ENCODE measurements at regions not wholly inside any gene's neighbourhood (a gene's known extent, or its start where the extent isn't known, plus 50 kb on each side); places are given as distances from the start of the nearest gene placed in this dataset.
A peak's percentile ranks its signal among the peaks of the same experiment; 100 is the strongest.

DNA sequence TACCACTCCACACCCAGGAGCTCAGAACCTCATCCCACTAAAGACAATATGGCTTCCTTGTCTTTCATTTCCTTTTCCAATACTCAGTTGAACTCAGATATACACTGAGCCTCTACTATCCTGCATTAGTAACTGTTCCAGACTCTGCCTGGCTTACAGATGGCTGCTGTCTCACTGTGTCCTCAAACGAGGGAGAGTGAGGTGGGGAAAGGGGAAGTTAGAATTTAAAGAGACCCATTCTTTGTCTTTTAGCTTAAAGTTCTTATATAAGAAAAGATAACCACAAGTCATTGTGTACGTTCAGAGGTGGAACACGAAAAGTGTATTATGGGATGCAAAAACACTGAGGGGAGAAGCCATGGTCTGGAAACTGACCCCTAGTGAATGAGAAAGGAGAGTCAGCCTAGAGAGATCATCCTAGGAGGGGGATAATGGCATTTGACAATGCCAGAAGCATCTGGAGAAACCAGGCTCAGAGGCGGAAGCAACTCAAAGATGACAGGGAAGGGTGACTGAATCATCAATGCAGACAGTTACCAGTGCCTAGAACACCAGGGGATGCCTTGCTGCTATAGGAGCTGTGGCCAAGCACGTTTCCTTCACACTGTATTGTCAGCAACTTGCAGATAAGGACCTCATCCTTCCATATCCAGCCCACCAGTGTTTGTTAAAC is 170.7 kb downstream of the CYRIA start:
- no peak for TF ChIP-seq REST (IDR thresholded peaks at IDR 0.05; ENCODE audit: insufficient read depth in 1 of 2, low read depth in 2 of 2, low read length in 2 of 2)
- TF ChIP-seq FOXP2 (optimal IDR thresholded peaks at IDR 0.05; ENCODE audit: borderline replicate concordance, extremely low read depth, extremely low read length, insufficient read depth) = no peak
- TF ChIP-seq TAF1 (IDR thresholded peaks at IDR 0.05; ENCODE audit: borderline replicate concordance, insufficient read depth, low read length) = no peak
- TF ChIP-seq POLR2AphosphoS5 (IDR thresholded peaks at IDR 0.05; ENCODE audit: low read depth, low read length) = no peak
- no peak for TF ChIP-seq SIN3A (IDR thresholded peaks at IDR 0.05; ENCODE audit: borderline replicate concordance, insufficient read depth, low read length)

DNA sequence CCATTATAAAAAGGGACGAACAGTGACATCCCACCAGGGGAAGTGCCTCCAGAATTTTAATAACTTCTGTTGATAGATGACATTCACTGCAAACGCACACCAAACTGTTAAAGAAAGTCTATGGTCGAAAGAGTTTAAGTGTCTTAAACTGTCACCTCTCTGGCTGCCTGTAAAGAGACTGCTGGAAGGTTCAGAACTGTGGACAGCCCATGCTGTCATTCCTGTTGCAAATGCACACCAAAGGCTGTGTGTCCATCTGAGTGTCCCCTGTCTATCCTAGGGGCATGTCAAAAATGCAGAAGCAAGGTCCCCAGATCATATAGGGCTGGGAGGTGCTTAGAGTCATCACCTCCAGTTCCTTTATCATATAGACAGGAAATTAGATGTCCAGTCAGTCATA is 171.8 kb downstream of the CYRIA start:
- TF ChIP-seq POLR2AphosphoS5 (IDR thresholded peaks at IDR 0.05; ENCODE audit: low read depth, low read length) = no peak
- peak in 1 of 2 experiments; percentile 57; a peak in 1 of 4 replicates for TF ChIP-seq REST (IDR thresholded peaks at IDR 0.05; ENCODE audit: insufficient read depth in 1 of 2, low read depth in 2 of 2, low read length in 2 of 2)
- no peak for TF ChIP-seq SIN3A (IDR thresholded peaks at IDR 0.05; ENCODE audit: borderline replicate concordance, insufficient read depth, low read length)
- TF ChIP-seq FOXP2 (optimal IDR thresholded peaks at IDR 0.05; ENCODE audit: borderline replicate concordance, extremely low read depth, extremely low read length, insufficient read depth) = no peak
- TF ChIP-seq TAF1 (IDR thresholded peaks at IDR 0.05; ENCODE audit: borderline replicate concordance, insufficient read depth, low read length) = no peak

DNA sequence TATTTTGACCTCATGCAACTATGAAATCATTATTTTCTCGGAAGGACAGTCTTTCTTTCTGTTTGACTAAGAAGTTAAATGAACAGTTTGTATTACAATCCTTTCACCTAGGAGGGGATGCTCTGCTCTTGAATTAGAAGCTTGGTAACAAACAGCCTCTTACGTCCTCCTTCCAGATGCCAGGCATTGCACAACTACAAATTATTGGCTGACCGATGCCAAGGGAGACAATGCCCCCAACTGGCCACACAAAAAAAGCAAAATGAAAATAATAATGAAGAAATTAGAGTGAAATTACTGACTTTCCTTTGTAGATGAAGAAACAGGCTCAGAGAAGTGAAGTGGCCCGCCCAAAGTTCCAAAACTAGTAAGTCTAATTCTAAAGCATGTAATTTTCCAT is 177.9 kb downstream of the CYRIA start:
- no peak for TF ChIP-seq REST (IDR thresholded peaks at IDR 0.05; ENCODE audit: insufficient read depth in 1 of 2, low read depth in 2 of 2, low read length in 2 of 2)
- TF ChIP-seq POLR2AphosphoS5 (IDR thresholded peaks at IDR 0.05; ENCODE audit: low read depth, low read length) = no peak
- no peak for TF ChIP-seq TAF1 (IDR thresholded peaks at IDR 0.05; ENCODE audit: borderline replicate concordance, insufficient read depth, low read length)
- no peak for TF ChIP-seq FOXP2 (optimal IDR thresholded peaks at IDR 0.05; ENCODE audit: borderline replicate concordance, extremely low read depth, extremely low read length, insufficient read depth)
- TF ChIP-seq SIN3A (IDR thresholded peaks at IDR 0.05; ENCODE audit: borderline replicate concordance, insufficient read depth, low read length) = no peak

- TF ChIP-seq SIN3A (IDR thresholded peaks at IDR 0.05; ENCODE audit: borderline replicate concordance, insufficient read depth, low read length) = no peak
- TF ChIP-seq FOXP2 (optimal IDR thresholded peaks at IDR 0.05; ENCODE audit: borderline replicate concordance, extremely low read depth, extremely low read length, insufficient read depth) = no peak
- TF ChIP-seq TAF1 (IDR thresholded peaks at IDR 0.05; ENCODE audit: borderline replicate concordance, insufficient read depth, low read length) = no peak
- no peak for TF ChIP-seq POLR2AphosphoS5 (IDR thresholded peaks at IDR 0.05; ENCODE audit: low read depth, low read length)
- TF ChIP-seq REST (IDR thresholded peaks at IDR 0.05; ENCODE audit: insufficient read depth in 1 of 2, low read depth in 2 of 2, low read length in 2 of 2) = no peak
These were observed 180.4 kb downstream of the CYRIA start for GRCh38 chr2:16485251-16485650.
